22Rv1 (cell line): ENCODE measurements at regions not wholly inside any gene's neighbourhood (a gene's known extent, or its start where the extent isn't known, plus 50 kb on each side); places are given as distances from the start of the nearest gene placed in this dataset.

Experiments
- H3K27ac ChIP-seq: fragments of 450-650 bp; 2 replicates; pipeline ENCODE4 v1.5.1; 2017
- ZFX ChIP-seq: fragments of 450-650 bp; IDR thresholded peaks from 2 replicates; pipeline ENCODE4 v1.6.1; 2017; ENCODE audit warnings: antibody characterized with exemption, borderline replicate concordance
- TF ChIP-seq, protein P1 (sequence below): fragments of 450-650 bp; IDR thresholded peaks from 2 replicates; pipeline ENCODE4 v1.5.1; 2017; ENCODE audit warnings: mild to moderate bottlenecking

DNA sequence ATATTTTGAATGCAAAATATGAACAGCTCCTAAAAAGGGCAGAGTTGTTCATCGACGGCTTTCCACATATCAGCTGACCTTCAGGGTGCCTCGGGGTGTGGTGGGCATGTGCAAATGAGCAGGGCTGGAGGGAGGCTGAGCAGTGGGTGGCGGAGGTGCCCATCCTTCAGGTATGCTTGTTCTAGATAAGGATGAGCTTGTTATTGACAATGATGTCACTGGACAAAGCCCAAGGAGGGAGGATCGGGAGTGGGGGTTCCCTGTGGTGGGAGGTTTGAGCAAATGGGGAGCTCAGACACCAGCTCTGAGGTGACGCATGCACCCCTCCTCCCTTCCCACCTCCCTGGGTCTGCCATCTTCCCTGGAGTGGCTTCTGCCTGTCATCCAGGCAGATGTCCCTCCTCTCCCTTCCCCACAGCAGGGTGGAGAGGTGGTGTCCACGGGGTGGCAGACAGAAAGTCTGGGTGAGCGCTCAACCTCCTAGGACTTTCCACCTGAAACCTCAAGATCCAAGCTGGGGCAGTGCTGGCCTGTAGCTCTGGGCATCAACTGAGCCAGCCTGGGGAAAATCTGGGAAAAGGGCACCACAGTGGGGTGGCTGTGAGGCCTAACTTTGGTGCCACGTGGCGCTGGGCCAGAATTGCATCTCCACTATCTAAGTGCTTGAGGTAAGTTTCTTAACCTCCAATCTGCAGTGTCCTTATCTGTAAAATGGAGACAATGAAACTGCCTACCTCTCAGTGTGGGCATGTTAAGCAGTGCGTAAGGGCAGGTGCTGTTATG lies 106.3 kb upstream of the THY1 start:
- no peak for TF ChIP-seq ZFX
- TF ChIP-seq, protein P1, sequence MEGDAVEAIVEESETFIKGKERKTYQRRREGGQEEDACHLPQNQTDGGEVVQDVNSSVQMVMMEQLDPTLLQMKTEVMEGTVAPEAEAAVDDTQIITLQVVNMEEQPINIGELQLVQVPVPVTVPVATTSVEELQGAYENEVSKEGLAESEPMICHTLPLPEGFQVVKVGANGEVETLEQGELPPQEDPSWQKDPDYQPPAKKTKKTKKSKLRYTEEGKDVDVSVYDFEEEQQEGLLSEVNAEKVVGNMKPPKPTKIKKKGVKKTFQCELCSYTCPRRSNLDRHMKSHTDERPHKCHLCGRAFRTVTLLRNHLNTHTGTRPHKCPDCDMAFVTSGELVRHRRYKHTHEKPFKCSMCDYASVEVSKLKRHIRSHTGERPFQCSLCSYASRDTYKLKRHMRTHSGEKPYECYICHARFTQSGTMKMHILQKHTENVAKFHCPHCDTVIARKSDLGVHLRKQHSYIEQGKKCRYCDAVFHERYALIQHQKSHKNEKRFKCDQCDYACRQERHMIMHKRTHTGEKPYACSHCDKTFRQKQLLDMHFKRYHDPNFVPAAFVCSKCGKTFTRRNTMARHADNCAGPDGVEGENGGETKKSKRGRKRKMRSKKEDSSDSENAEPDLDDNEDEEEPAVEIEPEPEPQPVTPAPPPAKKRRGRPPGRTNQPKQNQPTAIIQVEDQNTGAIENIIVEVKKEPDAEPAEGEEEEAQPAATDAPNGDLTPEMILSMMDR: no peak
- no peak overlapping the region for H3K27ac ChIP-seq

DNA sequence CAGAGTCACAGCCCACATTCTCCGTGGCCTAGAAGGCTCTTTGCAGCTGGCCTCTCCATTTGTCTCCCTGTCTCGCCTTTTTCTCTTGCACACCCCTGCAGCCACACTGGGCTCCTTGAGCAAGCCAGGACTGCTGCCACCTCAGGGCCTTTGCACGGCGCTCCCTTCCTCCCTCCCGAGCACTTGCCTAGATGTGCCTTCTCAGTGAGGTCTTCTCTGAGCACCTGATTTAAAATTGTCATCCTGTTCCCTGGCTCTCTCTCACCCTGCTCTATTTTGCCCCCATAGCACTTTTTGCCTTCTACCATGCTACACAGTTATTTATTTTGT lies 102.9 kb upstream of the THY1 start:
- no peak overlapping the region for H3K27ac ChIP-seq
- TF ChIP-seq, protein P1: no peak
- TF ChIP-seq ZFX: no peak

DNA sequence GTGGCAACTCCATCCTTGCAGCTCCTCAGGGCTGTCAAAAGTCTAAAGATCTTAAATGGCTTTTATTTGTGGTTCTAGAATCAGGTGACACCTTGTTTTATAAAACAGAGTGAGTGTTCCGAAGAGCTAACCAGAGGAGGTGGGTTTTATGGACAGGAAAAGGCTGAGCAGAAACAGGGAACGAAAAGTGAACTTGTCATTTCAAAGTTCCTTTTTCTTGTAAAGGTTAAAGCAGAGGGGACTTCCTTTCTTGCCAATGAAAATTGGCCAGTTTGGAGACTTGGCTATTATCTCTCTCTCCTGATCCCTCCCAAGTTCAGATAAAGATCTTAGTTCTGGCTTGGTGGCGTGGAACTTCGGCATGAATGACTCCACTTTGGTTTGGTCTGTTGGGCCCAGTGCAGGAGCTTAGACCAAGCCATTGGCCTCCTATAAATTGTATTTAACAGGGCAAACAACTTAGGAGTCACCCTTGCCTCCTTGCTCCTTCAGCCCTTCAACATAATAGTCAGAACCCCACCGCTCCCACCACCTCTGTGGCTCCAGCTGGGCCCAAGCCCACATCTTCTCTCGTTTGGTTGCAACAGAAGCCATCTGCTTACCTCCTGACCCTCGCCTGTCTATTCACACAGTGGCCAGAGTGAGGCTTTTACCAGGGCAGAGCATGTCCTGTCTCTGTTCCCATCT lies 102.4 kb upstream of the THY1 start:
- H3K27ac ChIP-seq: no peak overlapping the region
- TF ChIP-seq, protein P1: no peak
- TF ChIP-seq ZFX: no peak

DNA sequence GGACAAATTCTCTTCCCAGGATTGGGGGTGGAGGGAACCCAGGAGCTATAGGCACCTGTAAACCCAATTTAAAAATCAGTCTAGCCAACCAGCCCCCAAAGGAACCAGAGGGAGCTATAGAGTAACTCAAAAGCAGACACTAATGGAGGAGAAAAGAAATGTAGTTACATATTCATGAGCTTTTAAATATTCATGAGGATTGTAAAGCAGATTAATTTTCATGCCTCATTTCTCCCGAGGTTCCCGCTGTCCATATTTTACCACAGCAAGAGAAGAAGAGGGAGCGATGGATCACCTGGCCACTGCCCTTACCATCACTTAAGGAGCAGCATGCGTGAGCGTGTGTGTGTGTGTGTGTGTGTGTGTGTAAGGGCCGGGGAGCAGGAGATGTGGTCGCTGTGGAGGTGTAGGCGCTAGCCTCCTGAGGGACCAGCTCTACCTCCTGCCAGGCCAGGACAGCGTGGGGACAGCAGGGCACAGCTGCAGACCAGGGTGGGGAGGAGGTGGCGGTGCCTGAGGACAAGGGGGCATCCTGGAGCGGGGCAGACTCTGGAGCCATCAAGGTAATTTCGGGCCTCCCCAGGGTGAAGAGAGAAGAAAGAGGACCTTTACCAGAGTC lies 100.7 kb upstream of the THY1 start:
- no peak overlapping the region for H3K27ac ChIP-seq
- TF ChIP-seq ZFX: no peak
- TF ChIP-seq, protein P1: no peak

DNA sequence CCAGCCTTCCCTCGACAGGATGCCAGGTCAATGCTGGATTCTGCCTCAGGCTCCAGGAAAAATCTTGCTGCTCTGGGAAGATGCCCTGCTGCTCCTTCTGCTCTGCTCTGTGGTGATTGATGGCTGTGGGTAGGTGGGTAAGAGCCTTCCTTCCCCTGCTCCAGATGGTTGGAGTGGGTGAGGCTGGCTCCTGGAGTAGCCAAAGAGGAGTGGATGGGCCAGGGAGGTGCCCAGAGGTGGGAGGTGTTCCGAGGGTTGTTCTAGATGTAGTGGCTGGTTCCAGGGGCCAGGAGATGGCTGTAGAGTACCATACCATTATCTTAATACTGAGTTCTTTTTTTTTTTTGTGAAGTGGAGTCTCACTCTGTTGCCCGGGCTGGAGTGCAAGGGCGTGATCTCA lies 99.6 kb upstream of the THY1 start:
- no peak overlapping the region for H3K27ac ChIP-seq
- TF ChIP-seq, protein P1: no peak
- no peak for TF ChIP-seq ZFX

DNA sequence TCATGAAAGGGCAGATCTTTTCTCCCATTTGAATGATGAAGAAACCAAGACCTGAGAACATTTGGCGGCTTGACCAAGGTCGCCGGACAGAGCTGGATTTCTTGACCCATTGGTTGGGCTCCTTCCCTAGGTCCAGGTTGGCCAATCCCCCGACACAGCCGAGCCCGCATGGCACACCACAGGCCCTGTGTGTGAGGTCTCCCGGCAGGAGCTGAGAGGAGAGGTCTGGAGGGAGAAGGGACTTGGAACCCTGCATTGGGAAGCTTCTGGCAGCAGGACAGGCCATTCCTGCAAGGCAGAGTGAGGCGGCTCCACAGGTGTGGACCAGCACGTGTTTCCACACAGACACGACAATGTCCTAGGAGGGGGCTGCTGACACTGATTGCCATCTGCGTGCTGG lies 98.6 kb upstream of the THY1 start:
- no peak overlapping the region for H3K27ac ChIP-seq
- TF ChIP-seq, protein P1: no peak
- TF ChIP-seq ZFX: no peak

DNA sequence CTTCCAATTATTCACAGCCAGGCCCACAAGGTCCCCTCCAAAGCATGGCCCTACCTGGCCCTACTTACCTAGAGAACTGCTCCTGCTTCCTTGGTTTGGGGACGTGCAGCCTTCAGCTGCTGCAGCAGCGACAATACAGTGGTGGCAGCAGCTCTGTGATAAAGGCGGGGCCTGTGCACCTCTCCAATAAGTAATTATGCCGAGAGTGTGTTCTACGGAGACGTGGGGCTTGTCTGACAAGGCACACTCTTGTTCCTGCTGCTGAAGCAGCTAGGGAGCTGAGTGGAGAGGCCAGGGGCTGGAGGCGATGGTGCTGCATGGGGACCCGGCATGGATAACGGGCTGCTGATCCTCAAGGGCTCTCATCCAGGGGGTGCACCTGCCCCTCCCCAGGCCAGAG lies 98.0 kb upstream of the THY1 start:
- H3K27ac ChIP-seq: no peak overlapping the region
- TF ChIP-seq ZFX: no peak
- TF ChIP-seq, protein P1: no peak
